ENCODE measurements at regions not wholly inside any gene's neighbourhood (a gene's known extent, or its start where the extent isn't known, plus 50 kb on each side); places are given as distances from the start of the nearest gene placed in this dataset.

DNA sequence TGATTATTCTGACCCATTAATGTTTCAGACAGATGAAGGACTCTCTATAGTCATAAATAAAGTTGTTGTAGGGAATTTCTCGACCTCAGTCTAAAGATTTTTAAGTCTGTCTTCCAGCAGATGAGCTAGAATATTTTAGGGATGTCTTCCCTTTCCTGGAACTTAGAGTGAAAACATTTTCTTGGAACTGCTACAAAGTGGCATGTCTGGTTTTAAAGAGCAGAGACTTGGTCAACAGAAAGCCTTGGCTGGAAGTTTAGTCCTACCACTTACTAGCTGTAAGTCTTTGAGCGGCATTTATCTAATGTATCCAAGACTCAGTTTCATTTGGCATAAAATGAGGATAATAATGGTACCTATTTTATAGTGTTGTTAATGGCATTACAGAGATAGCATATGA lies 120.0 kb upstream of the TGFBR2 start:
- H3K9me2 ChIP-seq (ENCODE audit: insufficient read depth): no peaks in the 10 kb centered on the region; the same call in 1 of the 2 replicates
- no peak overlapping the region for H3K27ac ChIP-seq (ENCODE audit: low read depth)
- no peaks in the 10 kb centered on the region for H3K9me3 Mint-ChIP-seq
- peaks cover under 1% of the 10 kb centered on the region; the same call in 1 of the 3 replicates for H3K36me3 Mint-ChIP-seq (ENCODE audit: low read depth)
- H3K79me2 ChIP-seq (replicated peaks; ENCODE audit: insufficient read depth): no peaks in the 10 kb centered on the region
- H3K27ac Mint-ChIP-seq: no peak overlapping the region
- TF ChIP-seq EZH2phosphoT487 (IDR thresholded peaks at IDR 0.05; ENCODE audit: unreplicated experiment): no peak
- no peaks in the 10 kb centered on the region for H3K4me1 ChIP-seq (ENCODE audit: insufficient read depth)
- no peak overlapping the region for H2AFZ ChIP-seq
- H3K27me3 Mint-ChIP-seq (ENCODE audit: insufficient read depth, low read depth, poor library complexity): peaks cover 2% of the 10 kb centered on the region
- no peak overlapping the region for H3K4me3 Mint-ChIP-seq
- no peak overlapping the region for H3K4me2 ChIP-seq
- ATAC-seq (no peak), DNase-seq (ENCODE audit: low spot score) (no peak)
- no peaks in the 10 kb centered on the region for H3K4me1 Mint-ChIP-seq
- H3F3A ChIP-seq (replicated peaks; ENCODE audit: low read depth): no peaks in the 10 kb centered on the region
- no peak overlapping the region for H3K4me3 ChIP-seq
- no peaks in the 10 kb centered on the region for H4K20me1 ChIP-seq (replicated peaks; ENCODE audit: insufficient read depth)
- no peaks in the 10 kb centered on the region for H3K27me3 ChIP-seq (ENCODE audit: insufficient read depth)
- H3K36me3 ChIP-seq (ENCODE audit: insufficient read depth): no peaks in the 10 kb centered on the region

- Mint-ChIP-seq H3K36me3 (ENCODE audit: low read depth) (no peaks in the 10 kb centered on the region), H3K27ac (no peak overlapping the region), H3K4me1 (peaks cover 5% of the 10 kb centered on the region; the same call in 2 of the 3 replicates), H3K9me3 (no peaks in the 10 kb centered on the region), H3K4me3 (no peak overlapping the region), H3K27me3 (ENCODE audit: insufficient read depth, low read depth, poor library complexity) (peaks cover 2% of the 10 kb centered on the region)
- DNase-seq (ENCODE audit: low spot score) (no peak), ATAC-seq (no peak)
- Histone ChIP-seq H3K27me3 (ENCODE audit: insufficient read depth) (no peaks in the 10 kb centered on the region), H3K27ac (ENCODE audit: low read depth) (no peak overlapping the region), H3K4me1 (ENCODE audit: insufficient read depth) (peaks cover 8% of the 10 kb centered on the region; the same call in 1 of the 2 replicates), H4K20me1 (replicated peaks; ENCODE audit: insufficient read depth) (no peaks in the 10 kb centered on the region), H2AFZ (no peak overlapping the region), H3K4me2 (no peak overlapping the region), H3K36me3 (ENCODE audit: insufficient read depth) (no peaks in the 10 kb centered on the region), H3K79me2 (replicated peaks; ENCODE audit: insufficient read depth) (no peaks in the 10 kb centered on the region), H3F3A (replicated peaks; ENCODE audit: low read depth) (no peaks in the 10 kb centered on the region), H3K9me2 (ENCODE audit: insufficient read depth) (no peaks in the 10 kb centered on the region; the same call in 1 of the 2 replicates), H3K4me3 (no peak overlapping the region)
- TF ChIP-seq ZNF331 (CRISPR knock-in tag; IDR thresholded peaks at IDR 0.05; ENCODE audit: low read depth) (no peak), EZH2phosphoT487 (IDR thresholded peaks at IDR 0.05; ENCODE audit: unreplicated experiment) (no peak), JUNB (IDR thresholded peaks at IDR 0.05; ENCODE audit: unreplicated experiment) (no peak), CREB1 (CRISPR knock-in tag; IDR thresholded peaks at IDR 0.05; ENCODE audit: low read depth) (no peak), ZNF114 (CRISPR knock-in tag; IDR thresholded peaks at IDR 0.05) (no peak), NANOG (IDR thresholded peaks at IDR 0.05; ENCODE audit: borderline replicate concordance) (no peak), EZH2 (IDR thresholded peaks at IDR 0.05; ENCODE audit: low read depth, unreplicated experiment) (no peak), POLR2AphosphoS5 (IDR thresholded peaks at IDR 0.05; ENCODE audit: low read depth) (no peak)
- TF ChIP-seq, protein P1, sequence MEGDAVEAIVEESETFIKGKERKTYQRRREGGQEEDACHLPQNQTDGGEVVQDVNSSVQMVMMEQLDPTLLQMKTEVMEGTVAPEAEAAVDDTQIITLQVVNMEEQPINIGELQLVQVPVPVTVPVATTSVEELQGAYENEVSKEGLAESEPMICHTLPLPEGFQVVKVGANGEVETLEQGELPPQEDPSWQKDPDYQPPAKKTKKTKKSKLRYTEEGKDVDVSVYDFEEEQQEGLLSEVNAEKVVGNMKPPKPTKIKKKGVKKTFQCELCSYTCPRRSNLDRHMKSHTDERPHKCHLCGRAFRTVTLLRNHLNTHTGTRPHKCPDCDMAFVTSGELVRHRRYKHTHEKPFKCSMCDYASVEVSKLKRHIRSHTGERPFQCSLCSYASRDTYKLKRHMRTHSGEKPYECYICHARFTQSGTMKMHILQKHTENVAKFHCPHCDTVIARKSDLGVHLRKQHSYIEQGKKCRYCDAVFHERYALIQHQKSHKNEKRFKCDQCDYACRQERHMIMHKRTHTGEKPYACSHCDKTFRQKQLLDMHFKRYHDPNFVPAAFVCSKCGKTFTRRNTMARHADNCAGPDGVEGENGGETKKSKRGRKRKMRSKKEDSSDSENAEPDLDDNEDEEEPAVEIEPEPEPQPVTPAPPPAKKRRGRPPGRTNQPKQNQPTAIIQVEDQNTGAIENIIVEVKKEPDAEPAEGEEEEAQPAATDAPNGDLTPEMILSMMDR (conservative IDR thresholded peaks at IDR 0.05; ENCODE audit: low read depth in 2 of 2): no peak
- TF ChIP-seq, protein P2, sequence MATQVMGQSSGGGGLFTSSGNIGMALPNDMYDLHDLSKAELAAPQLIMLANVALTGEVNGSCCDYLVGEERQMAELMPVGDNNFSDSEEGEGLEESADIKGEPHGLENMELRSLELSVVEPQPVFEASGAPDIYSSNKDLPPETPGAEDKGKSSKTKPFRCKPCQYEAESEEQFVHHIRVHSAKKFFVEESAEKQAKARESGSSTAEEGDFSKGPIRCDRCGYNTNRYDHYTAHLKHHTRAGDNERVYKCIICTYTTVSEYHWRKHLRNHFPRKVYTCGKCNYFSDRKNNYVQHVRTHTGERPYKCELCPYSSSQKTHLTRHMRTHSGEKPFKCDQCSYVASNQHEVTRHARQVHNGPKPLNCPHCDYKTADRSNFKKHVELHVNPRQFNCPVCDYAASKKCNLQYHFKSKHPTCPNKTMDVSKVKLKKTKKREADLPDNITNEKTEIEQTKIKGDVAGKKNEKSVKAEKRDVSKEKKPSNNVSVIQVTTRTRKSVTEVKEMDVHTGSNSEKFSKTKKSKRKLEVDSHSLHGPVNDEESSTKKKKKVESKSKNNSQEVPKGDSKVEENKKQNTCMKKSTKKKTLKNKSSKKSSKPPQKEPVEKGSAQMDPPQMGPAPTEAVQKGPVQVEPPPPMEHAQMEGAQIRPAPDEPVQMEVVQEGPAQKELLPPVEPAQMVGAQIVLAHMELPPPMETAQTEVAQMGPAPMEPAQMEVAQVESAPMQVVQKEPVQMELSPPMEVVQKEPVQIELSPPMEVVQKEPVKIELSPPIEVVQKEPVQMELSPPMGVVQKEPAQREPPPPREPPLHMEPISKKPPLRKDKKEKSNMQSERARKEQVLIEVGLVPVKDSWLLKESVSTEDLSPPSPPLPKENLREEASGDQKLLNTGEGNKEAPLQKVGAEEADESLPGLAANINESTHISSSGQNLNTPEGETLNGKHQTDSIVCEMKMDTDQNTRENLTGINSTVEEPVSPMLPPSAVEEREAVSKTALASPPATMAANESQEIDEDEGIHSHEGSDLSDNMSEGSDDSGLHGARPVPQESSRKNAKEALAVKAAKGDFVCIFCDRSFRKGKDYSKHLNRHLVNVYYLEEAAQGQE (IDR thresholded peaks at IDR 0.05; ENCODE audit: unreplicated experiment): no peak
These were observed 118.2 kb upstream of the TGFBR2 start for GRCh38 chr3:30488070-30488756.

All from GM23338 (cell line).